GM12872 (cell line): ENCODE measurements at regions not wholly inside any gene's neighbourhood (a gene's known extent, or its start where the extent isn't known, plus 50 kb on each side); places are given as distances from the start of the nearest gene placed in this dataset.

ENCODE experiments used
- TF ChIP-seq, protein P1 (sequence below): IDR thresholded peaks from 3 replicates; pipeline ENCODE4 v1.5.1; 2011; ENCODE audit warnings: low read depth, mild to moderate bottlenecking, low read length, moderate library complexity; ENCODE audit not compliant: insufficient read depth

DNA sequence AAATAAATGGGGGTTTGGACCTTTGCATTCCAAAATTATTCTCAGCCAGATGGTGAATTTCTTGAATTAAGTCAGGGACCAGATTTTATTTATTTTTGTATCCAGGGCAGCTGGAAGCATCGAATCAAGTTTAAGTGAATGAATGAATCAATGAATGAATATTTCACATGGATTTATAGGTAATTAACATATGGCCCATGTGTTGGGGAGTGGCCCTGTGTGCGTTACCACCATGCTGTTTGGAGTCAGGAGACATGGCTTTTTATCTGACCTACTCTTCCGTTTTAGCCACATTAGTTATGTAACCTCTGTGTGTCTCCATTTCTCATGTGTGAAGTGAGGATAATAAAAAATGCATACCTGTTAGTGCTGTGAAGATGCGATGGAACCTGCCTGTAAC is 213.5 kb downstream of the CDH26 start:
- TF ChIP-seq, protein P1, sequence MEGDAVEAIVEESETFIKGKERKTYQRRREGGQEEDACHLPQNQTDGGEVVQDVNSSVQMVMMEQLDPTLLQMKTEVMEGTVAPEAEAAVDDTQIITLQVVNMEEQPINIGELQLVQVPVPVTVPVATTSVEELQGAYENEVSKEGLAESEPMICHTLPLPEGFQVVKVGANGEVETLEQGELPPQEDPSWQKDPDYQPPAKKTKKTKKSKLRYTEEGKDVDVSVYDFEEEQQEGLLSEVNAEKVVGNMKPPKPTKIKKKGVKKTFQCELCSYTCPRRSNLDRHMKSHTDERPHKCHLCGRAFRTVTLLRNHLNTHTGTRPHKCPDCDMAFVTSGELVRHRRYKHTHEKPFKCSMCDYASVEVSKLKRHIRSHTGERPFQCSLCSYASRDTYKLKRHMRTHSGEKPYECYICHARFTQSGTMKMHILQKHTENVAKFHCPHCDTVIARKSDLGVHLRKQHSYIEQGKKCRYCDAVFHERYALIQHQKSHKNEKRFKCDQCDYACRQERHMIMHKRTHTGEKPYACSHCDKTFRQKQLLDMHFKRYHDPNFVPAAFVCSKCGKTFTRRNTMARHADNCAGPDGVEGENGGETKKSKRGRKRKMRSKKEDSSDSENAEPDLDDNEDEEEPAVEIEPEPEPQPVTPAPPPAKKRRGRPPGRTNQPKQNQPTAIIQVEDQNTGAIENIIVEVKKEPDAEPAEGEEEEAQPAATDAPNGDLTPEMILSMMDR = no peak

DNA sequence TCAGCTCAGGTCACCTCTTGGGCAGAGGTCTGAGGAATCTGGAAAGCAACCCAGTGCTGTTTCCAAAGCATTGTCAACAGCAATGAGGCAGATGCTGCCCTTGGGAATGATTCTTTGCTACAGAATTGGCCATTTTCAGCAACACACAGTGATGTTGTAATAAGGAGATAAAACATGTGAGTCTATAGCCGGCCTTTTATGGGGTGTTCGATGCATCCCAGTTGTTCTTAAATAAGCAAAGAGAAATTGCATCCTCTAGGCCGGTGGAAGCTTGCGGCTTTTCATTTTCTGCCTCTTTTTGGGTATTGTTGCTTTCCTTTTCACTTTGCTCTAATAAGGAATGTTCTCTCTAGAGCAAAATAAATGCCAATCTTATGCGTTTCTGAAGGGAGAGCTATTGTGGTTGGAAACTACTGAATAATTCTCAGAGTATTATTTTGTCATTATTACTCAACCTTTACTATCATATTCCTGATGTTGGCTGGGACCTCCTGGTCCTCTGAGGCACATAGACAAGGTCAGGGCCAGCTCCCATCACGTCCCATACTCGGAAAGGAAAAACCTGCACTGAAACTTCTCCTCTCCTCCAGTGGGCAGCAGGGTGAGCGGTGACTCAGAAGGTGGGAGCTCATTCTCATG is 214.2 kb downstream of the CDH26 start:
- TF ChIP-seq, protein P1 = no peak

DNA sequence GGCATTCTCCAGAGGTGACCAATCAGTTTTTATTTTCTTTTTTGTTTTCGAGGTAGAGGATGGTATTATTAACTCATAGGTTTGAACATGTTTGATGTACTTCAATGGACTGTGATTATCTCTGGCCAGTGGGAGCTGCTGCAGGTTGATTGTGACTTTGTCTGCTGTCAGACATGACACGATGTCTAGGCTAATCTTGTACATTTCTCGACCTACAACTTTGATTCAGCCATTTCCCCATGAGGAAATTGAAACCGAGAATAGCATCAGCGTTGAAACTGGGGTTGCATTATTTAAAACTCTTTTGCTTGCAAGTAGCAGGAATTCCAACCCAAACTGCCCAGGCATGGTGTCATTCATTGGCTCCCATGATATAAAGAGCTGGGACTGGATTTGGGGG is 218.9 kb downstream of the CDH26 start:
- TF ChIP-seq, protein P1 = no peak

DNA sequence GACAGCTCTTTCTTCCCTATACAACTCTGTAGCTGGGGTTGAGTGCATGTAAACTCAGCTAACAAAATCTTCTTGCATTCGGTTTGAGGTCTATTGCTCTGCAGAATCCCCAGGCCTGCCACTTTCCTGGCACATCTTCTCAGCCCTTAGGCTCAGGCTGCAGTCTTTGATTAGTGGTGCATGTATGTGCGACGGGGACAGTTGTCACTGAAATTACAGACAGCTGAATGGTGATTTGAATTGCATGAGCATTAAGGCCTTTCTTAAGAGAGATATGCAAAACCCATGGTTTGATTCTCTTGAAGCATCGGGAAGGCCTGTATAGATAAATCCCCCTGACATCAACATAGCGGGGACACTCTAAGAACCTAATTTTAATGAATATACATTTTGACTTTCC is 222.8 kb downstream of the CDH26 start:
- TF ChIP-seq, protein P1 = no peak

DNA sequence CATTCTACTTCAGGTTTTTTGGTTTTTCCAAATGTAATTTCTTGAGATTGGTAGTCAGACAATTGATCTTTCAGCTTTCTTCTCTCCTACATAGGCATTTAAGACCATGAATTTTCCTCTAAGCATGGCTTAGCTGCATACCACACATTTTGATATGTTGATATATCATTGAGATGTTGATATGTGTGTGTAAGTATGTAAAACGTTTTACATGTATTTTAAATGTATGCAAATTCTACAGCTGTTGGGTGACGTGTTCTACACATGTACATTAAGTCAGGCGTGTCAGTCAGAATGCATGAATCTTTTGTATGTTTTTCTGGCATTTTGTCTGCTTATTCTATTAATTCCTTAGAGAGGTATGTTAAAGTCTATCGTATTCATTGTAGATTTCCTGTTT is 228.2 kb downstream of the CDH26 start:
- TF ChIP-seq, protein P1 = no peak

DNA sequence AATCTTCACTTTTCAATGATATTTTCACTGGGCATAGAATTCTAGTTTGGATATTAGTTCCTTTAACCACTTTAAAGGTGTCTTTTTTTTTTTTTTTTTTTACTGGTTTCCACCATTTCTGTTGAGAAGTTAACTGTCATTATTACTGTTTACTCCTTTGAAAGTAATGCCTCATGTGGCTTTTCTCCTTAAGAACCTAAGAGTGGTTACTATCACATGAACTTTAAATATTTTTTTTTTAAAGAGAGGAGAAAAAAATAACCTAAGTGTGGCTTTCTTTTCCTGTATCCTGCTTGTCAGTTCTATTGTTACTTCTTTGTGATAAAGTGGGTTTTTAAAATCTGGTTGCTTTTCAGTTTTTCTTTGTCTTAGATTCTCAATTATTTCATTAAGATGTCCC is 229.5 kb downstream of the CDH26 start:
- TF ChIP-seq, protein P1 = no peak

DNA sequence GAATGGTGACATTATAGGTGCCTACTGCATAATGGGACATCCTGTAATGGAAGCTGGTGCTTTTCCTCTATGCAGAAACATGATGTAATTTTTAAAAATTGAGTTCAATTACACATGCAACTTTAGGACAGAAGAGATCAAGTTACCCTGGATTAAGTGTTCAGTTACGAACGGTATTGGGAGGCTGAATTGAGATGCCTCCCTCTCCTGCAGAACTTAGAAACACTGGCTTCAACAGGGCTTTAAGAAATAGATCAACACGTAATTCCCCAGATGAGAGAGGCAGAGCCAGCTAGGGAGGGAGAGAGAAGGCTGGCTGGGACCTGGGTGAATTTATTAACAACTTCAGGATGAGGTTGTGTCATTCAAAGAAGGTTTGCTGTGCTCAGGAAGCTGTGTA is 232.8 kb downstream of the CDH26 start:
- TF ChIP-seq, protein P1 = no peak
